ENCODE measurements at regions not wholly inside any gene's neighbourhood (a gene's known extent, or its start where the extent isn't known, plus 50 kb on each side); places are given as distances from the start of the nearest gene placed in this dataset.

- TF ChIP-seq CTCF (conservative IDR thresholded peaks at IDR 0.05; ENCODE audit: low read length), result no peak
- TF ChIP-seq EZH2phosphoT487 (IDR thresholded peaks at IDR 0.05; ENCODE audit: borderline replicate concordance, low read depth, low read length), result no peak
Measured at GRCh38 chr6:21965016-21965415, 331.8 kb downstream of the PRL start.
